IPS DF 19.7 (cell line): ENCODE measurements at regions not wholly inside any gene's neighbourhood (a gene's known extent, or its start where the extent isn't known, plus 50 kb on each side); places are given as distances from the start of the nearest gene placed in this dataset.

ENCODE experiments used
- DNase-seq: peaks from one replicate; pipeline ENCODE4 v3.0.0-alpha.2; 2013; ENCODE audit warnings: low read depth, low spot score

DNA sequence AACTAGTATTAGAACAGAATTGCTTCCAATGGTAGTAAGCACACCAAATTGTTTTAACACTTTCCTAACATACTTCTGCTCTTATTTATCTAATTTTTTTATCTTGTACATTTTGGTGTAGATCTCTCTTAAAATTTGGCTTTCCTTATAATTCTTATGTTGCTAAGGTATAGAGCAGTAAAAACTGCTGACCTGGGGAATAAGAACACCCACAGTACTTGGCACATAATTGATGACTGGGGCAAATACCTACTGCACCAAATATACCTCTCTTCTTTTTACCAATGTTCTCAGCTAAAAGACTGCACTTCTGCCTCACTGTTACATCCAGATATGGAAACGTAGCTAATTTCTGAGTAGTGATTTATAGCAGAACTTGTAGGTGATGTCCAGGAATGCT, 642.2 kb downstream of the LIG4 start:
- no peak for DNase-seq

- DNase-seq: no peak
Measured at GRCh38 chr13:107572156-107572555, 643.2 kb downstream of the LIG4 start.

- no peak for DNase-seq
Measured at GRCh38 chr13:107568181-107568580, 647.2 kb downstream of the LIG4 start.

- DNase-seq: no peak
Measured at GRCh38 chr13:107563099-107563925, 652.0 kb downstream of the LIG4 start.

DNA sequence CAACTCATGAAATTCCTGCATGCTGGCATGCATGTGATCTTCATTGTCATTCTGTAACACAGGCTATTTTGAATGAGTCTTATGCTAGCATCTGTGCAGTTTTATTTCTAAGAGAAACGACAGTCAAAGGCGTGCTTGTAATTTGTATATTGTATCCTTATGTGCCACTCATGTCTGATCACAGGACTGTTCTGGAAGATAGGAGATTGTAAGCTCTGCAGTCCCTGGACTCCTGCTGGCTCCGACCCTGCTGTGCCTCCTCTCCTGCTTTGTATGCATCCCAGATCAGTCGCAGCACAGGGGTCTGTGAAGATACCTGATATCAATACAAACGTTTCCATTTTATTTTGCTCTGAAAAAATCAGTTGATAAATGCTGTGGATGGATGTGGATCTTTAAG, 653.1 kb downstream of the LIG4 start:
- no peak for DNase-seq

DNA sequence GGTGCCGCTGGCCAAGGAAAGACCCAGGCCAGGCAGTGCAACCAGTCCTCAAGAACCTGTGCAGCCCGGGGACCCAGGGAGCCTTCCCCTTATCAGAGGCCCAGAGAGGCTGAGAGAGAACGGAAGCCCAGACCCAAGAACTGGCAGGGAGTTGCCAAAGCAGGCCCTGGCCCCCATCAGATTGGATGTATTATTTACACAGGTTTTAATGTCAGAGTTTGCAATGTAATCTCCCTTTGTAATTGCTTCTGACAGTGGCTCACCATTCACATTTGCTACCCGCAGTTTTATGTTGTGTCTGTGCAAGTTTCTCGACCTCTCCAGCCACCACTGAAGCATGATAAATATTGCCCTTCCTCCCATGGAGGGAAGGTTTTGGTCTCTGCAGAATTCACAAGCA, 660.9 kb downstream of the LIG4 start:
- no peak for DNase-seq

GRCh38 chr13:107553838-107554237, 661.5 kb downstream of the LIG4 start:
- DNase-seq: no peak

GRCh38 chr13:107551521-107551920, 663.8 kb downstream of the LIG4 start:
- DNase-seq: no peak

DNA sequence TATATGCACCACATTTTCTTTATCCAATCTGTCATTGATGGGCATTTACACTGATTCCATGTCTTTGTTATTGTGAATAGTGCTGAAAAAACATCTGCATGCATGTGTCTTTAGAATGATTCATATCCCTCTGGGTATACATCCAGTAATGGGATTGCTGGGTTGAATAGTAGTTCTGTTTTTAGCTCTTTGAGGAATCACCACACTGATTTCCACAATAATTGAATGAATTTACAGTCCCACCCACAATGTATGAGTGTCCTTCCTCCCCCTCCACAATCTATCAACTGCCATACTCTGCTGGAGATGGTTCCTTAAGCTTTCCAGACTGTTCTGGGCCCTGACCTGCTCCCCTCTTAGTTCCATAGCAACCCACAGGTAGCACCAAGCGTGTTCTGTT, 667.0 kb downstream of the LIG4 start:
- DNase-seq: no peak

GRCh38 chr13:107545946-107546502, 669.3 kb downstream of the LIG4 start:
- DNase-seq: no peak

DNA sequence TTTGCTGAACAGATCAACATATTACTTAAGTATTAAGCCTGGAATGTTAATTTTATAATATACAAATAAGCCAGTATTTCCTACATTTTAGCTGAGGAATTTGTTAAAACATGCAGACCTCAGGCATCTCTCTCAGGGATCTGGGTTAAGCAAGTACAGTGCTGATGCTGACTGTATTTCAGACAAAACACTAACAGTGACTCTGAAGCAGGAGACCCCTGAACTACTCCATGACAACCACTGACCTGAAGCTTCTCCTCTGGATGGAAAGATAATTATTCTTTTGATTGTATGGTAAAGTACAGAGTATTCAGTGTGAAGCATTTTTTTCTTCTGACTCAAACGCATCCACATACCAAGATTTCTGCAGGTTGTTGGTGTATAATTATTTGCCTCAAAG, 680.8 kb downstream of the LIG4 start:
- no peak for DNase-seq

GRCh38 chr13:107531816-107532215, 683.5 kb downstream of the LIG4 start:
- no peak for DNase-seq

- DNase-seq: no peak
Measured at GRCh38 chr13:107531180-107531579, 684.2 kb downstream of the LIG4 start.

DNA sequence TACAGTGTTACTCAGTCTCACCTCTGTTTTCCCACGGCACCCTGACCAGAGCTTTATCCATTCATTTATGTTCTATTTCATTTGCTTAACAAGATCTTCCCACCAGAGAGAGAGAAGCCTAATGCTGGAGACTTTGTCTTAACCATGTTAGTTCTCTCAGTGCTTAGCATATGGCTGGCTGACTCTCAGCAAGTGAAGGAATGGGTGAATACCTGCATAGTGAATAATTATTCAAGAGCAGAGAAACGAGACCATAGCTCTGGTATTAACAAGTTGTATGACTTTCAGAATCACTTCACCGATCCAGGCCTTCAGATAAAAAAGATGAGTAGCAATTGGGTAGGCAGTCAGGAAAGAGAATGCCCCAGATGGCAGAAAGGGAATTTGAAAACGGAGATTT, 686.3 kb downstream of the LIG4 start:
- no peak for DNase-seq

DNA sequence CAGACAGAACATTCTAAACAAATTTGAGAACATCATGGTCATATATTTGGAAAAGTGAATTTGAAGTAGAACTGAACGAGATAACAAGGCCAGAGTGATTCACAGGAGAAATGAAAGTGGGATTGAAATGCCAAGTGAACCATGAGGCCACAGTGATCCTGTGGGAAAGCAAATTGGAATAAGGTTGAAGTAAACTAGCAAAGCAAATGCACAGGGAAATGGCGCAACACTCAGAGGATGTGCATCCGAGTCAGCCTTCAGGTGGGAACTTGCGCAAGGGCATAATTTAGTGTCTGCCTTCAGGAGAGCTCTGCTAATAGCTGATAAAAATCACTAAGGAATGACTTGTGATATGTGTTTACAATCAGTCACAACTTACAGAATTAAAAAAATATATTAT, 696.6 kb downstream of the LIG4 start:
- no peak for DNase-seq

DNA sequence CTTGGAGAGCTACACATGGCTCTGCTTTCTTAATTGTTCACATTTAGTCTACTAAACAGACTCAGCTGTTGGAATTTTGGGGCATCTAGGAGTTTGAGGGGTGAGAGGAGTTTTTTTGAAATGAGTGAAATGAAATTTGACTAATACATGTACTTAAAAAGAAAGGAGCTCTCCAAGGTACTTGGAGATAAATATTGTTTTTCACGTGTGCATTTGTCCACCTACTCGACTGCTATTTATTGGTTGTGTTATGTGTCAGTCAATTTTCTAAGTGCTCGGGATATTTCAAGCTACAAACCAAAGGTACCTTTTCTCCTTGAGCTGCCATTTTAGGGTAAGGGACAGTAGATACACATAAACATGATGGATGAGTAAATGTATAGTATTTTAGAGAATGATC, 697.0 kb downstream of the LIG4 start:
- DNase-seq: no peak

DNA sequence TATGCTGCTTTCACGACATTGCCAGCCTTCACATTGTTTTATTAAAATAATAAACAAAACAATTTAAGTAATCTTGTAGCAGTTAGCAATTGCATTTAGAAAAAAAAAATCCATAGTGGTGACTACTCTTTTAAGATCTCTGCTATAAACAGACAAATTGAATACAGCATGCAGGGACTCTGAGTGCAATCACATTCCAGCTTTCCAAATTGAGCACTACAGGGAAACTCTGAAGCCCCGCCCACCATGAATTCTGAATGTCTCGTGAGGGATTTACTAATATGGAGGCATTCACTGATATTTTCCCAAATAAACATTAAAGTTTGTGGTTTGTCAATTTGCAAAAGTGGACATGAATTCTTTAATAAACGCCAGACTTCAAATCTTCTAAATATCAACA, 698.8 kb downstream of the LIG4 start:
- DNase-seq: no peak

DNA sequence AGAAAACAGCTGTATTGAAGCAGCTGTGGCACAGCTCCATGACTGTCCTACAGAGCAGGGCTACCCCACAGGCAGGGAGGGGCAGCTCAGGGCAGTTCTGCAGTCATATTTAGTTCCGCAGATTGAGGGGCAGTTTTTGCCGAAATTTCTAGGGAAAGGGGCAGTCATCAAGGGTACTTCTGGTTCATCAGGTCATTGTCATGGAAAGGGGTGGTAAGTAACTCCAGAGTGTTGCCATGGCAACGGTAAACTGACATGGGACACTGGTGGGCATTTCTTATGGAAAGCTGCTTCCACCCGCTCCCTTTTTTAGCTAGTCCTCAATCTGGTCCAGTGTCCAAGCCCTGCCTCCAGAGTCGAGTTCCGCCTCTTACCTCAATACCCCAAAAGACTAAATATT, 702.8 kb downstream of the LIG4 start:
- peak; percentile 7 for DNase-seq

DNA sequence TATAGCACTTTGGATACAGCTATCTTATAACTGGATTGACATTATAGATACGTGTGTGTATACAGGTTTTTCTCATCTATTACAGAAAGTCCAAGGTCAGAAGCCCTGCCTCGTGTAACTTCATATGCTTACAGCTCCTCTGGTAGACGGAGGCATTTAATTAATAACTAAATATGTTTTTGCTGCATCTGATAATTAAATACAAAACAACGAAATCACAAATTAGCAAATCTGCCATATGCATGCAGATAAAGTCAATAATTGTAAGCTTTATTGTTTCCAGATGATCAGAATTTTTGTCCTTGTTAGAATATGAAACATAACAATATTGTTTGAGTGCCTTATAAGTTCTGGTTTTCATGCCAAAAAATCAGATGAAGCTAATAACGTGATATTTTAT, 717.7 kb downstream of the LIG4 start:
- no peak for DNase-seq

DNA sequence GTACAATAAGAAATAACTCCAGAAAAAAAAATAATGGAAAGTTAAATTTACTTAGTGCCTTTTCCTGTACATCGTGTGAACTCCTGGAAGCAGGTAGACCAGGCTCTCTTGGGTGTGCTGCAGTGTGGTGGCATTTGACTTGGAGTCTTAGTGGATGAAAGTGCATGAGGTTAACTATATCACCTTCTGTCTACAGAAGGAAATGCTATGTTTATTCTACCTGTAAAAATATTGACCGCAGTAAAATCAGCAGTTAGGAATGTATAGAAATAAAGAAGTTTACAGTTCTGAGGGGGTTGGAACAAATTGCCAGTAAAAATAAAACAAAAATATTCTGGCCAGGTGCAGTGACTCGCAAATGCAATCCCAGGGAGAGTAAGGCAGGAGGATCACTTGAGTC, 722.1 kb downstream of the LIG4 start:
- no peak for DNase-seq

DNA sequence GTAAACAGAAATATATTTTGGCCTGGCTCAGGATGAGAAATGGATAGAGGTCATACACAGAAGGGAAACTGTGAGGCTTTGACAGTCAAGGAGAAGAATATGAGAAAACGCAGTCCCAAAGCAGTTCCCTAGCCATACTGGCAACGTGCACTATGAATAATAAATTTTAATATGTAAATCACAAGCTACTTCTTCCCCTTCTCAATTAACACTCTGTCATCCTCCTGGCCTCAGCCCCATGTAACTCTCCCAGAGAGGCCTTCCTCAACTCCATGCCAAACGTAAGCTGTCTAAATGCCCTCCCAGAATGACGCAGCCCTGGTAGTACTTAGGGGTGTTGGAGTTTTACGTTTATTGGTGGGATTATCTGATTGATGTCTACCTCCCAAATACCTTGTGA, 732.6 kb downstream of the LIG4 start:
- DNase-seq: no peak

DNA sequence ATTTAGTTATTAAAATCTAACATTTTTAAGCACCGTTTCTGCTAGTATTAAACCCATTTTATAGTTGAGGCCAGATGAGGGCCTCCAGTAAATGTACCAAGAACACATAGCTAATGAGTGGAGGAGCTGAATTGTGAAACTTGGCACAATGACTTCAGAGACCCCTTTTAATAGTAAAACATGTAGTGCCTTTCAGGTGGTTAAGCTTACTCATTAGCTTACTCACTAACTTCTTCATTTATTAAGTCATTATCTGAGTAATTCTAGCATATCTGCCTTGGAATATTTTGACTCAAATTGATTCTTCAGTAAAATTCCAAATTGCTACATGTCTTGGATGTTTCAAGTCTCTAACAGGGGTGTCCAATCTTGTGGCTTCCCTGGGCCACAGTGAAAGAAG, 735.2 kb downstream of the LIG4 start:
- DNase-seq: no peak

GRCh38 chr13:107477772-107478379, 737.5 kb downstream of the LIG4 start:
- DNase-seq: no peak
